ENCODE measurements at regions not wholly inside any gene's neighbourhood (a gene's known extent, or its start where the extent isn't known, plus 50 kb on each side); places are given as distances from the start of the nearest gene placed in this dataset.

- TF ChIP-seq DPF2 (IDR thresholded peaks at IDR 0.05) = no peak
- TF ChIP-seq POLR2A (conservative IDR thresholded peaks at IDR 0.05) = no peak
- no peak for TF ChIP-seq RAD21 (CRISPR knock-in tag; conservative IDR thresholded peaks at IDR 0.05 in 1 of 2, IDR thresholded peaks at IDR 0.05 in 1 of 2)
- TF ChIP-seq CHD2 (IDR thresholded peaks at IDR 0.05; ENCODE audit: low read depth, low read length) = no peak
- no peak for TF ChIP-seq CTCF (IDR thresholded peaks at IDR 0.05 in 2 of 3, conservative IDR thresholded peaks at IDR 0.05 in 1 of 3; ENCODE audit: insufficient read depth in 2 of 3, low read depth in 1 of 3, low read length in 3 of 3)
- TF ChIP-seq POLR2AphosphoS5 (IDR thresholded peaks at IDR 0.05; ENCODE audit: control insufficient read depth, insufficient read depth, low read depth, low read length) = no peak
These were observed 179.7 kb upstream of the COPS8 start for GRCh38 chr2:236905976-236906375.

Measured in K562 (cell line).